Panc1 (cell line): ENCODE measurements at regions not wholly inside any gene's neighbourhood (a gene's known extent, or its start where the extent isn't known, plus 50 kb on each side); places are given as distances from the start of the nearest gene placed in this dataset.

Experiments
- ATAC-seq: fragments of 200-7000 bp; cut with Tn5 transposase; 2 replicates; pipeline ENCODE4 v1.9.1; 2020; ENCODE audit warnings: mild to moderate bottlenecking, moderate library complexity
- BruUV-seq: library from RNA; stranded (reverse); fragments of 400-500 nt; replicated peaks from 2 replicates; lab custom pipeline; 2021; lab: Mats Ljungman, UMichigan
- CTCF ChIA-PET: fragments of 300-600 bp; sonication (Branson Sonifier 250); formaldehyde crosslinking; loops from one replicate; lab custom pipeline; 2022; ENCODE audit warnings: antibody characterized with exemption; lab: Charles Lee
- POLR2A ChIA-PET: fragments of 300-600 bp; sonication (Branson Sonifier 250); formaldehyde crosslinking; loops from one replicate; lab custom pipeline; 2022; ENCODE audit warnings: antibody characterized with exemption; lab: Charles Lee
- DNase-seq: peaks from one replicate; pipeline ENCODE4 v3.0.0-alpha.2; 2010; ENCODE audit warnings: low read depth, low spot score
- H3K27ac ChIP-seq: 2 replicates; pipeline ENCODE4 v1.5.1; 2011; ENCODE audit warnings: mild to moderate bottlenecking, low read length, inconsistent platforms
- H3K27me3 ChIP-seq: fragments of 200-500 bp; sonication (Bioruptor generic); 2 replicates; pipeline ENCODE4 v1.6.0; 2014; ENCODE audit warnings: low read length, inconsistent platforms; ENCODE audit not compliant: control insufficient read depth, insufficient read depth
- H3K36me3 ChIP-seq: fragments of 200-500 bp; sonication (Bioruptor generic); 2 replicates; pipeline ENCODE4 v1.5.1; 2014; ENCODE audit warnings: inconsistent platforms, mild to moderate bottlenecking, low read length, moderate library complexity; ENCODE audit not compliant: control insufficient read depth, insufficient read depth
- H3K4me1 ChIP-seq: 2 replicates; pipeline ENCODE4 v1.5.1; 2011; ENCODE audit warnings: inconsistent platforms, mild to moderate bottlenecking, low read length, moderate library complexity; ENCODE audit not compliant: control insufficient read depth, insufficient read depth
- H3K4me3 ChIP-seq, 2 experiments: 2 replicates each; pipeline ENCODE4 v1.5.1; 2011 to 2012; ENCODE audit warnings: low read depth in 2 of 2, low read length in 2 of 2, mild to moderate bottlenecking in 2 of 2, inconsistent platforms in 1 of 2, moderate library complexity in 1 of 2
- H3K9me3 ChIP-seq: fragments of 200-500 bp; sonication (Bioruptor generic); 2 replicates; pipeline ENCODE4 v1.5.1; 2014; ENCODE audit warnings: low read depth, mild to moderate bottlenecking, inconsistent platforms, low read length, moderate library complexity; ENCODE audit not compliant: control insufficient read depth, insufficient read depth
- CTCF ChIP-seq: fragments of 450-650 bp; IDR thresholded peaks from 2 replicates; pipeline ENCODE4 v1.5.1; 2017; ENCODE audit warnings: mild to moderate bottlenecking
- POLR2AphosphoS5 ChIP-seq: IDR thresholded peaks from 2 replicates; pipeline ENCODE4 v1.6.1; 2012; ENCODE audit warnings: mild to moderate bottlenecking, low read depth, low read length, moderate library complexity
- REST ChIP-seq, 2 experiments: IDR thresholded peaks; 2 replicates each; pipeline ENCODE4 v1.6.1; 2011 to 2012; ENCODE audit warnings: low read depth in 2 of 2, control low read depth in 1 of 2, low read length in 1 of 2, mild to moderate bottlenecking in 1 of 2, moderate library complexity in 1 of 2; ENCODE audit not compliant: insufficient read depth in 1 of 2
- SIN3A ChIP-seq: IDR thresholded peaks from 2 replicates; pipeline ENCODE4 v1.6.1; 2012; ENCODE audit warnings: low read depth, mild to moderate bottlenecking, low read length, moderate library complexity, borderline replicate concordance; ENCODE audit not compliant: insufficient read depth
- TCF7L2 ChIP-seq: IDR thresholded peaks from 2 replicates; pipeline ENCODE4 v1.6.1; 2011; ENCODE audit warnings: mild to moderate bottlenecking, low read depth, low read length, inconsistent platforms
- in situ Hi-C: cut with HindIII; loops from 2 replicates; pipeline ENCODE4 v1.10.0; 2016; ENCODE audit warnings: low sequenced_read_pairs, low pct_unique_long_range_greater_than_20kb
- intact Hi-C: fragments of 100-400 bp; cut with micrococcal nuclease; formaldehyde crosslinking; loops from one replicate; pipeline ENCODE4 v1.10.0; 2022; ENCODE audit not compliant: unreplicated experiment

GRCh38 chr4:152020073-152020472 is 259.3 kb upstream of the GATB start:
- POLR2A ChIA-PET = no interaction called here
- Histone ChIP-seq H3K36me3 (no peaks in the 10 kb centered on the region), H3K9me3 (no peaks in the 10 kb centered on the region), H3K4me3 (no peak overlapping the region), H3K4me1 (no peaks in the 10 kb centered on the region), H3K27me3 (no peaks in the 10 kb centered on the region), H3K27ac (no peak overlapping the region)
- in situ Hi-C loops = no loop called here
- DNase-seq (no peak), ATAC-seq (no peak)
- intact Hi-C loops = no loop called here
- no TSS peak for BruUV-seq
- TF ChIP-seq POLR2AphosphoS5 = no peak
- TF ChIP-seq TCF7L2 = no peak
- TF ChIP-seq REST (IDR thresholded peaks at IDR 0.05; ENCODE audit: insufficient read depth in 1 of 2, low read depth in 2 of 2, low read length in 1 of 2) = no peak
- TF ChIP-seq SIN3A = no peak
- no peak for TF ChIP-seq CTCF
- CTCF ChIA-PET = no interaction called here

GRCh38 chr4:152016303-152016620 is 255.5 kb upstream of the GATB start:
- ChIA-PET POLR2A (no interaction called here), CTCF (no interaction called here)
- in situ Hi-C loops (no loop called here), intact Hi-C loops (no loop called here)
- TF ChIP-seq SIN3A (no peak), TCF7L2 (no peak), CTCF (no peak), POLR2AphosphoS5 (no peak), REST (IDR thresholded peaks at IDR 0.05; ENCODE audit: insufficient read depth in 1 of 2, low read depth in 2 of 2, low read length in 1 of 2) (no peak)
- no peak overlapping the region for H3K4me3 ChIP-seq
- no peaks in the 10 kb centered on the region for H3K36me3 ChIP-seq
- no peaks in the 10 kb centered on the region for H3K4me1 ChIP-seq
- no peaks in the 10 kb centered on the region for H3K27me3 ChIP-seq
- no peaks in the 10 kb centered on the region for H3K9me3 ChIP-seq
- no TSS peak for BruUV-seq
- ATAC-seq (no peak), DNase-seq (no peak)
- no peak overlapping the region for H3K27ac ChIP-seq
